BLaER1 treated with 17β-estradiol and CSF1 and Interleukin-3, amounts not matched to agents 10 nM and 100 nM (cell line): ENCODE measurements at regions not wholly inside any gene's neighbourhood (a gene's known extent, or its start where the extent isn't known, plus 50 kb on each side); places are given as distances from the start of the nearest gene placed in this dataset.

ENCODE experiments used
- H3K27ac ChIP-seq, 11 experiments: shearing (Covaris generic); formaldehyde crosslinking; 2 replicates each; pipeline ENCODE4 v1.8.1; 2022
- H3K27me3 ChIP-seq, 11 experiments: shearing (Covaris generic); formaldehyde crosslinking; 2 replicates each; pipeline ENCODE4 v1.8.1; 2022
- H3K36me3 ChIP-seq, 11 experiments: shearing (Covaris generic); formaldehyde crosslinking; 2 replicates each; pipeline ENCODE4 v1.8.1; 2022
- H3K4me1 ChIP-seq, 10 experiments: shearing (Covaris generic); formaldehyde crosslinking; 2 replicates each; pipeline ENCODE4 v1.8.1; 2022
- H3K4me2 ChIP-seq, 11 experiments: shearing (Covaris generic); formaldehyde crosslinking; 2 replicates each; pipeline ENCODE4 v1.8.1; 2022
- H3K4me3 ChIP-seq, 10 experiments: shearing (Covaris generic); formaldehyde crosslinking; 2 replicates each; pipeline ENCODE4 v1.8.1; 2022
- H3K9ac ChIP-seq, 11 experiments: shearing (Covaris generic); formaldehyde crosslinking; 2 replicates each; pipeline ENCODE4 v1.8.1; 2022
- H3K9me3 ChIP-seq, 11 experiments: shearing (Covaris generic); formaldehyde crosslinking; replicated peaks in 1 of 11; 2 replicates each; pipeline ENCODE4 v1.8.1; 2022
- H4K20me1 ChIP-seq, 11 experiments: shearing (Covaris generic); formaldehyde crosslinking; 2 replicates each; pipeline ENCODE4 v1.8.1; 2022
- Cebpa-rat ChIP-seq, 11 experiments: shearing (Covaris generic); IDR thresholded peaks; 2 replicates each; pipeline ENCODE4 v1.8.1; 2022

DNA sequence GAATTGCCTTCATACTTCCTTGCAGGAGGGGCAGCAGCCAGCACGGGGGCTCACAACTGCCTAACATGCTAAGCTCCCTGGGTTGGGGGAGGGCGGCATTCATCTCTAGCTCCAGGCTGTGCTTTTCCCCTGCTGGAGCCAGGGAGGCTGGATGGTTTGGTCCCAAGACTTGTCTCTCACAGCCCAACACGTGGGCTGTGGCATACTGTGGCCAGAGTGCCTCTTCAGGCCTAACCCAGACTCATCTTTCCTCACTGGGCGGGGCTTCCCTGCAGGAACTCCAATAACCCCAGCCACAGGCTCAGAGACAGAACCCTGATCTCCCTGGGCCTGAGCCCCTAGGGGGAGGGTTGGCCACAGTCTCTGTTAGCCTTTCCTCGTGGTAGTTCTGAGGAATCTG lies 121.9 kb upstream of the PLET1 start:
- no peak overlapping the region for H3K4me2 ChIP-seq
- H3K9me3 ChIP-seq = peaks cover 0 to 10% (median 4%) of the 10 kb centered on the region in 11 experiments; a peak in 10 of 22 replicates
- no peak for TF ChIP-seq Cebpa-rat (IDR thresholded peaks at IDR 0.05)
- H3K9ac ChIP-seq = no peak overlapping the region
- H3K4me3 ChIP-seq = no peak overlapping the region
- no peak overlapping the region for H3K27ac ChIP-seq
- peaks cover 0 to 5% (median 0%) of the 10 kb centered on the region in 10 experiments; a peak in 2 of 20 replicates for H3K4me1 ChIP-seq
- H3K36me3 ChIP-seq = no peaks in the 10 kb centered on the region
- H3K27me3 ChIP-seq = no peaks in the 10 kb centered on the region
- no peaks in the 10 kb centered on the region for H4K20me1 ChIP-seq

DNA sequence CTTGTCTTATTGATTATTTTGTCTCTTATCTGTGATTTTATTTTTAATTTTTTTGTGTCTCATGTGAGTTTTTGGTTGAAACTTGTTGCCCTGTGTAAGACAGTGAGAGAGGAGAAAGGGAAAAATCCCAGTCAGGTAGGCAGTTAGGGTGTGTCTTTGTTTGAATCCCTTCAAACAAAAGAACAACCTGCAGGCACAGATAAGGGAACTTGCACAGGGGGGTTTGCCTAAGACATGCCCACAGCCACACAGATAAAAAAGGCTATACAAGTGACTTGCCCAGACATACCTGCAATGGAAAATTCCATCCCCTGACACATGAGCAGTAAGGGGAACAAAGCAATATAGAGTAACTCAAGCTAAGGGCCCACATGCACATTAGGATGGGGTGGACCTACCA lies 127.8 kb upstream of the PLET1 start:
- H3K4me1 ChIP-seq = no peaks in the 10 kb centered on the region
- no peaks in the 10 kb centered on the region for H3K27me3 ChIP-seq
- no peak overlapping the region for H3K9ac ChIP-seq

DNA sequence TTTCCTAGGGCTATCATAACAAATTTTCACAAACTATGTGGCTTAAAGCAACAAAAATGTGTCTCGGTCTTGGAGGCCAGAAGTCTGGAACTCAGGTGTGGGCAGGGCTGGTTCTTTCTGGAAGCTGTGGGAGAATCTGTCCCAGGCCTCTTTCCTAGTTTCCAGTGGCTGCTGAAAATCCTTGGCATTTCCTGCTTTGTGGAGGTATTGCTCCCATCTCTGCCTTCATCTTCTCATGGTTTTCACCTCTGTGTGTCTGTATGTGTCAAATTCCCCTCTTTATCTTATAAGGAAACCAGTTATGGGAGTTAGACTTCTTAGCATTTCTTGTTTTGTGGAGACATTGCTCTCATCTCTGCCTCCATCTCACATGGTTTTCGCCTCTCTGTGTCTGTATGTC lies 130.4 kb upstream of the PLET1 start:
- no peak for TF ChIP-seq Cebpa-rat (IDR thresholded peaks at IDR 0.05)

More for the DNA sequence above, 127.8 kb upstream of the PLET1 start:
- Histone ChIP-seq H4K20me1 (no peaks in the 10 kb centered on the region), H3K27ac (no peak overlapping the region), H3K9me3 (peaks cover 14 to 28% (median 18%) of the 10 kb centered on the region in 11 experiments; a peak in 19 of 22 replicates), H3K4me2 (no peak overlapping the region), H3K36me3 (no peaks in the 10 kb centered on the region), H3K4me3 (no peak overlapping the region)
- TF ChIP-seq Cebpa-rat (IDR thresholded peaks at IDR 0.05) = no peak

DNA sequence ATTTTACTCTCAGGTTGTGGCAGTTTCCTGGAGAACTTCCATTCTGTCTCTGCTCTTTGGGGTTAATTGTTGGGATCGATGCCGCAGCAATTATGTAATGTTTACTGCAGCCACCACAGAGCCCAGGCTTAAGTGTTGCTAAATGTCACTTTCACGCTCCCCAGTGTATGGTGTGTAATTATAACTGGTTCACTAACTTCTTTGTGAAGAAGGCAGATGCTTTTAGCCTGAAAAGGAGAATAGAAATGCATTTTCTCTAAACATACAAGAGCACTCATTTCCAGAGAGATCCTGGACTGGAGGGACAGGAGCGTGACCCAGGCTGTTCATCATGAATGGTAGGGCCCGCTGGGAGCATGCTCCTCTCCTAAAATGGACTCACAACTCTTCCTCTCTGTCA lies 132.2 kb upstream of the PLET1 start:
- Histone ChIP-seq H3K4me3 (no peak overlapping the region), H3K27ac (no peak overlapping the region), H3K9me3 (peaks cover 8 to 22% (median 12%) of the 10 kb centered on the region in 11 experiments; a peak in 19 of 22 replicates), H4K20me1 (no peaks in the 10 kb centered on the region), H3K4me2 (no peak overlapping the region), H3K4me1 (peaks cover 0 to 9% (median 0%) of the 10 kb centered on the region in 10 experiments; a peak in 7 of 20 replicates), H3K27me3 (no peaks in the 10 kb centered on the region), H3K36me3 (no peaks in the 10 kb centered on the region), H3K9ac (no peak overlapping the region)
- no peak for TF ChIP-seq Cebpa-rat (IDR thresholded peaks at IDR 0.05)

More for the DNA sequence above, 130.4 kb upstream of the PLET1 start:
- H3K36me3 ChIP-seq = no peaks in the 10 kb centered on the region
- no peak overlapping the region for H3K4me3 ChIP-seq
- peaks cover 14 to 28% (median 18%) of the 10 kb centered on the region in 11 experiments; a peak in 19 of 22 replicates for H3K9me3 ChIP-seq
- H4K20me1 ChIP-seq = no peaks in the 10 kb centered on the region
- H3K27me3 ChIP-seq = no peaks in the 10 kb centered on the region
- H3K4me2 ChIP-seq = no peak overlapping the region
- H3K27ac ChIP-seq = no peak overlapping the region
- no peak overlapping the region for H3K9ac ChIP-seq
- H3K4me1 ChIP-seq = no peaks in the 10 kb centered on the region

DNA sequence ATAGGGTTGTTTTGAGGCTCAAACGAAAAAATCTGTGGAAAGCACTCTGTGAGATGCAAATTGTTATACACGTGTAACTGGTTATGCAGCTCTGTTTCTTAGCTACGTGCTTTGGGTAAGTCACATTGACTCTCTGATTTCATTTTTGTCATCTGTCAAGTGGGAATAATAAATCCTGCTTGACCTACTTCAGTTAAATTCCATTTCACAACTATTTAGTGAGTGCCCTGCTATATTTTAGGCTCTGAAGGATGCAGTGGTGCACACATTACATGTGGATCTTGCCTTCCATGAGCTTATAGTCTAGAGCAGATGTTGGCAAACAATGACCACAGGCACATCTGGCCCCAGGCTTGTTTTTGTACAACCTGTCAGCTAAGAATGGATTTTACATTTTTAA lies 133.6 kb upstream of the PLET1 start:
- no peak overlapping the region for H3K9ac ChIP-seq
- no peaks in the 10 kb centered on the region for H3K36me3 ChIP-seq
- no peak for TF ChIP-seq Cebpa-rat (IDR thresholded peaks at IDR 0.05)
- H3K4me3 ChIP-seq = no peak overlapping the region
- peaks cover 0 to 9% (median 0%) of the 10 kb centered on the region in 11 experiments; a peak in 3 of 22 replicates for H3K9me3 ChIP-seq
- peaks cover 0 to 16% (median 0%) of the 10 kb centered on the region in 10 experiments; a peak in 7 of 20 replicates for H3K4me1 ChIP-seq
- no peaks in the 10 kb centered on the region for H4K20me1 ChIP-seq
- no peak overlapping the region for H3K4me2 ChIP-seq
- H3K27me3 ChIP-seq = no peaks in the 10 kb centered on the region
- H3K27ac ChIP-seq = no peak overlapping the region

DNA sequence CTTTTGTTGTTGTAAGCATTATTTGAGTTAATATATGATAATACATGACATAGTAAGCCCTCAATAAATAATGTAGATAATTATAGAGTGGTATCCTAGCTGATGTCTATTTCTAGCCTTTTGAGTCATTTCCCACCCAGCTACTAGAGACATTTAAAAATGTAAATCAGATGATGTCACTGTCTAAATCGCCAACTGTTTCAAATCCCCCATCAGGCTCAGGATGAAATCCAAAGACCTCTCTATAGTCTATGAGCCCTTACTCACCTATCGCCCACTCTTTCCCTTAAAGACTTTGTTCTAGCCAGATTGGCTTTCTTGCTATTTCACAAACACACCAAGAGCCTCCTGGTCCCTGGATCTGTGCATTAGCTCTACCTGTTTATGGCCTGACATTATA lies 135.4 kb upstream of the PLET1 start:
- Histone ChIP-seq H3K4me1 (peaks cover 0 to 16% (median 0%) of the 10 kb centered on the region in 10 experiments; a peak in 7 of 20 replicates), H3K4me2 (no peak overlapping the region), H3K4me3 (no peak overlapping the region), H3K9me3 (no peaks in the 10 kb centered on the region), H3K27ac (no peak overlapping the region), H3K27me3 (no peaks in the 10 kb centered on the region), H3K36me3 (no peaks in the 10 kb centered on the region), H4K20me1 (no peaks in the 10 kb centered on the region), H3K9ac (no peak overlapping the region)
- no peak for TF ChIP-seq Cebpa-rat (IDR thresholded peaks at IDR 0.05)

DNA sequence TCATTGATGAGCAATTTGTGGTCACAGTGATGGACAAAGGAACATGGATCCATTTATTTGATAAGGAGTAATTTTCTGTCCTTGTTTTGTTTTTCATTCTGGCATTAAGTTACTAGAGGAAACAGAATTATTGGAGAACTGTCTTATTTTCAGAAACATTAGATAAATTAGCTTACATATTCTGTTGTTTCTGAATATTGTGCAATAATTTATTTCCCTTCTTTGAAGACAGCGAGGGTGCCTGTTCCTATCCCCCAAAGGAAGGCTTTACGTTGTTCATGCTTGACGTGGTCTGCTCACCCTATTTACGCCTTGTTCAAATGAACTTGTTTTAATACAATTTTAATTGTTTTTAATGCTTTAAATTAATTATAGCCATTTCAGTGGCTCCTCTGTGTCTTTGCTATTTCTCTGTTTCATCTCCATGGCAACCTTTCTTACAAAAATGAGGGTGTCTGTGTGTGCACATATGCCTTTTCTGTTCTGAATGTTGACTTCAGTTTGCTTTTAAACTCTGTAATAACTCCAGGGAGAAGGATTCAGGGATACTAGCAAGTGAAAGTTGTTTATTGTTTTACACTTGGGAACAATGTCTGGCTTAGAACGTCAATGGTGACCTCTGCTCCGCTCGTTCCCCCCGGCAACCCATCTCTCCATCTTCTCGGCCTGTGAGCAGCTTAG lies 138.3 kb upstream of the PLET1 start:
- no peaks in the 10 kb centered on the region for H3K27me3 ChIP-seq
- H3K27ac ChIP-seq = no peak overlapping the region
- peaks cover 0 to 16% (median 0%) of the 10 kb centered on the region in 10 experiments; a peak in 7 of 20 replicates for H3K4me1 ChIP-seq

DNA sequence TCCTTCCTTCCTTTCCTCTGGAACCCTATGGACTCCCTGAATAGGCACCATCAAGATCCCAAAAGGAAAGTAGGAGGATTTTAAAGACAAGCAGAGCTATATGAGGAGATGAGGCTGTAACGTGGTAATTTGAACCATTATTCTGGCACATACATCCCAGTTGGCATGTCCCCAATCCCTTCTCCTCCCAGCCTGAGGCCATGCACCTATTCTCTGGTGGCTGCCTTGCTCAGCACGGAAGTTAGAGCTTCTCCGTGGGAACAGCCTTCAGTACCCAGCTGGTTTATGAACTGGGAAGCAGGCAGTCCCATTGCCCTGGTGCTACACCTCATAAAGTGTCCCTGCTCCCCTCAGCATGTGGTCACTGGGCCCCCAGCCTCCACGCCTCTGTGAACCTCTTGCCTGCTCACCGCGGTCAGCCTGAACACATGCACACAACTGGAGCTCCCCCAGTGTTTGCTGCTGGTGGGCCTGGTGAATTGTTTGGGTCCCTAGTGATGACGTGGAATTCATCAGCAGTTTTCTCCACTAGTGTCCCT lies 139.9 kb upstream of the PLET1 start:
- Histone ChIP-seq H3K4me2 (no peak overlapping the region), H3K27ac (no peak overlapping the region), H3K4me3 (no peak overlapping the region), H4K20me1 (no peaks in the 10 kb centered on the region), H3K4me1 (peaks cover 0 to 16% (median 0%) of the 10 kb centered on the region in 10 experiments; a peak in 7 of 20 replicates), H3K9ac (no peak overlapping the region), H3K9me3 (no peaks in the 10 kb centered on the region), H3K36me3 (no peaks in the 10 kb centered on the region), H3K27me3 (no peaks in the 10 kb centered on the region)
- no peak for TF ChIP-seq Cebpa-rat (IDR thresholded peaks at IDR 0.05)

More for the DNA sequence above, 138.3 kb upstream of the PLET1 start:
- H3K36me3 ChIP-seq = no peaks in the 10 kb centered on the region
- no peaks in the 10 kb centered on the region for H3K9me3 ChIP-seq
- no peak overlapping the region for H3K9ac ChIP-seq
- H4K20me1 ChIP-seq = no peaks in the 10 kb centered on the region
- TF ChIP-seq Cebpa-rat (IDR thresholded peaks at IDR 0.05) = peak in 6 of 11 experiments; percentile 41 to 86 (median 66); a peak in 11 of 22 replicates
- no peak overlapping the region for H3K4me2 ChIP-seq
- H3K4me3 ChIP-seq = no peak overlapping the region

DNA sequence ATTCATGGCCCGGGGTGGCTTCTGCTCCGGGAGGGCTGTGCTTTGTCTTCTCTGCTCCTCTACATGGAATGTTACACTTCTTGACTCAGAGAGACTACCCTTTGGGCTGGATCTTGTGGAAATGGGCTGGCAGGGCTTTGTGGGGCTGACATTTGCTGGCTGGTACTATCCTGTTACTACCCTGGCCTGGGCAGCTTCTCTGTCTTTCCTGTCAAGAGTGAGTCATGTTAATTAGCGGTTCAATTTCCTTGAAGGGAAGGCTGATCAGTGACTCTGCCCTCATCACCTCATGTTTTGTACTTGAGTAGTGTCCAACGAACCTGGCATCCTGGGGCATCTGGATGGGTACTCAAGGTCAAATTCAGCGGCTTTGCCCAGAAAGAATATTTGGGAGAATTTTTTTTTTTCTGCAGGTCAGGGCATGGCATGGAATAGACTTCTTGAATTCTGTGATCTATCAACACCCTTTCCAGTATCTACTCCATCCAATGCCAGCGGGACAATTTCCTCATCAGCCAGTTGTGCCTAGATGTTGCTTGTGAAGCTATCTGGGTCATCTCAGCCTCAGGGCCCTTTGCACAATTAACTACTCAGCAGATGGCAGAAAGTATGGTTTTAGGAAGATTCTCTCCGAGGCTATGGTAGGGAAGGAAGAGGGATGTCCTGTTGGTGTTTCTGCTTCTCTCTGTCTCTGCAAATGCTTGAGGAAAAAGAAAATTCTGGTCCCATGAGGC lies 140.5 kb upstream of the PLET1 start:
- no peak overlapping the region for H3K27ac ChIP-seq
- no peaks in the 10 kb centered on the region for H3K36me3 ChIP-seq
- H3K4me3 ChIP-seq = no peak overlapping the region
- H3K4me2 ChIP-seq = no peak overlapping the region
- no peak for TF ChIP-seq Cebpa-rat (IDR thresholded peaks at IDR 0.05)
- no peak overlapping the region for H3K9ac ChIP-seq
- H3K27me3 ChIP-seq = no peaks in the 10 kb centered on the region
- no peaks in the 10 kb centered on the region for H4K20me1 ChIP-seq
- H3K4me1 ChIP-seq = peaks cover 0 to 16% (median 0%) of the 10 kb centered on the region in 10 experiments; a peak in 7 of 20 replicates
- H3K9me3 ChIP-seq = no peaks in the 10 kb centered on the region
